ENCODE measurements at regions not wholly inside any gene's neighbourhood (a gene's known extent, or its start where the extent isn't known, plus 50 kb on each side); places are given as distances from the start of the nearest gene placed in this dataset.

GRCh38 chr2:198279026-198279425, 474.6 kb downstream of the PLCL1 start:
- TF ChIP-seq CTCF (IDR thresholded peaks at IDR 0.05) (no peak), POLR2AphosphoS5 (IDR thresholded peaks at IDR 0.05) (no peak)

Data from stomach (tissue), 4 donors.